Adrenal gland (tissue), 9 donors: ENCODE measurements at regions not wholly inside any gene's neighbourhood (a gene's known extent, or its start where the extent isn't known, plus 50 kb on each side); places are given as distances from the start of the nearest gene placed in this dataset.

Experiments used
- DNase-seq, 7 donors: peaks; one replicate each; pipeline ENCODE4 v3.0.0-alpha.2; 2019 to 2020
- H3K27ac ChIP-seq, 5 donors: fragments of 200-600 bp; sonication (generic) in 4 of 5; 1 replicate in 3 of 5; 2 replicates in 2 of 5; pipeline versions ENCODE4 v1.5.1 to v1.8.0; 2016 to 2020; ENCODE audit warnings: mild to moderate bottlenecking in 1 of 5
- H3K27me3 ChIP-seq: fragments of 200-600 bp; 2 replicates; pipeline ENCODE4 v1.8.0; 2021
- H3K36me3 ChIP-seq, 2 donors: fragments of 200-600 bp; replicated peaks in 1 of 2; 1 replicate in 1 of 2; 2 replicates in 1 of 2; pipeline versions ENCODE4 v1.5.1 to v1.8.0; 2018 to 2022
- H3K4me1 ChIP-seq, 2 donors: fragments of 200-600 bp; replicated peaks in 1 of 2; 1 replicate in 1 of 2; 2 replicates in 1 of 2; pipeline versions ENCODE4 v1.5.1 to v1.8.0; 2018 to 2021
- H3K4me3 ChIP-seq, 4 donors: fragments of 200-600 bp; sonication (generic) in 3 of 4; one replicate each; pipeline ENCODE4 v1.5.1; 2016 to 2018
- H3K9me3 ChIP-seq, 3 donors: fragments of 200-600 bp; sonication (generic) in 1 of 3; replicated peaks in 1 of 3; 1 replicate in 2 of 3; 2 replicates in 1 of 3; pipeline versions ENCODE4 v1.5.1 to v1.8.0; 2016 to 2021
- CTCF ChIP-seq, 6 experiments: fragments of 450-650 bp in 4 of 6; fragments of 200-600 bp in 2 of 6; sonication (generic) in 1 of 6; IDR thresholded peaks; 1 replicate in 5 of 6; 2 replicates in 1 of 6; pipeline versions ENCODE4 v1.5.1 to v1.8.0; 2016 to 2021; ENCODE audit warnings: antibody characterized with exemption in 6 of 6, mild to moderate bottlenecking in 2 of 6, moderate library complexity in 1 of 6
- POLR2A ChIP-seq, 2 donors: fragments of 450-650 bp; IDR thresholded peaks; one replicate each; pipeline ENCODE4 v1.6.1; 2017; ENCODE audit warnings: antibody characterized with exemption in 2 of 2, mild to moderate bottlenecking in 2 of 2, moderate library complexity in 1 of 2
- WGBS, 4 donors: extraction: QIAGEN DNeasy Blood & Tissue Kit in 2 of 4; methylation state at CpG; one replicate each; pipeline versions ENCODE4 v1.1.5 to v1.1.7; 2013 to 2017; 5-methylcytosine and 5-hydroxymethylcytosine counted together
- intact Hi-C, 2 donors: fragments of 100-400 bp; cut with DNase I; formaldehyde crosslinking; loops; one replicate each; pipeline versions ENCODE4 v1.14.1 to v1.15.0; 2022 to 2023
- donor health status: healthy with polysubstance abuse.
- donor health status: Bipolar disorder and iron deficiency.
- donor health status: DM: yes; HTN: yes; CAD: no.
- donor health status: DM: no; HTN: no; CAD: no.
- donor health status: DM: no; HTN: no; CAD: no.

GRCh38 chr20:52529826-52530225 lies 338.2 kb upstream of the ZFP64 start:
- Histone ChIP-seq H3K36me3 (no peaks in the 10 kb centered on the region), H3K27me3 (peaks cover 11% of the 10 kb centered on the region), H3K9me3 (no peaks in the 10 kb centered on the region), H3K27ac (no peak overlapping the region), H3K4me1 (no peaks in the 10 kb centered on the region), H3K4me3 (no peak overlapping the region)
- intact Hi-C loops = no loop called here
- TF ChIP-seq CTCF (IDR thresholded peaks at IDR 0.05) (no peak), POLR2A (IDR thresholded peaks at IDR 0.05) (no peak)
- 59 to 64% (median 60%) methylated on average over 7 of the region's 7 CpGs for WGBS, 4 donors
- DNase-seq = no peak

- intact Hi-C loops = no loop called here
- Histone ChIP-seq H3K4me3 (no peak overlapping the region), H3K4me1 (no peaks in the 10 kb centered on the region), H3K36me3 (no peaks in the 10 kb centered on the region), H3K27ac (no peak overlapping the region), H3K9me3 (no peaks in the 10 kb centered on the region), H3K27me3 (peaks cover 10% of the 10 kb centered on the region)
- 64 to 89% (median 81%) methylated on average over 2 of the region's 2 CpGs for WGBS, 4 donors
- TF ChIP-seq CTCF (IDR thresholded peaks at IDR 0.05) (no peak), POLR2A (IDR thresholded peaks at IDR 0.05) (no peak)
- no peak for DNase-seq
Measured at GRCh38 chr20:52524861-52525260, 333.3 kb upstream of the ZFP64 start.

GRCh38 chr20:52518735-52519134 lies 327.2 kb upstream of the ZFP64 start:
- no peak overlapping the region for H3K4me3 ChIP-seq
- H3K27me3 ChIP-seq = no peaks in the 10 kb centered on the region
- intact Hi-C loops = no loop called here
- no peaks in the 10 kb centered on the region for H3K36me3 ChIP-seq
- no peak for DNase-seq
- H3K4me1 ChIP-seq = no peaks in the 10 kb centered on the region
- WGBS, 4 donors = 50 to 59% (median 55%) methylated on average over 3 of the region's 3 CpGs
- H3K9me3 ChIP-seq = no peaks in the 10 kb centered on the region
- no peak overlapping the region for H3K27ac ChIP-seq
- TF ChIP-seq POLR2A (IDR thresholded peaks at IDR 0.05) (no peak), CTCF (IDR thresholded peaks at IDR 0.05) (no peak)

- H3K4me1 ChIP-seq = no peaks in the 10 kb centered on the region
- intact Hi-C loops = no loop called here
- no peak overlapping the region for H3K27ac ChIP-seq
- no peaks in the 10 kb centered on the region for H3K9me3 ChIP-seq
- no peak for DNase-seq
- WGBS, 4 donors = 69 to 86% (median 76%) methylated on average over 2 of the region's 2 CpGs
- H3K4me3 ChIP-seq = no peak overlapping the region
- no peaks in the 10 kb centered on the region for H3K36me3 ChIP-seq
- H3K27me3 ChIP-seq = no peaks in the 10 kb centered on the region
- no peak for TF ChIP-seq CTCF (IDR thresholded peaks at IDR 0.05)
- TF ChIP-seq POLR2A (IDR thresholded peaks at IDR 0.05) = no peak
Measured at GRCh38 chr20:52515877-52516276, 324.3 kb upstream of the ZFP64 start.
